CD4-positive, alpha-beta T cell treated with Interleukin-6 for 4 hours (primary cell): ENCODE measurements at regions not wholly inside any gene's neighbourhood (a gene's known extent, or its start where the extent isn't known, plus 50 kb on each side); places are given as distances from the start of the nearest gene placed in this dataset.
"Not testable (repeated sequence)": the region's sequence is repeated elsewhere in the genome, so short reads cannot be mapped to it uniquely, and the experiment has no call there.

Source experiments
- DNase-seq: peaks from one replicate; pipeline ENCODE4 v3.0.0-alpha.2; 2020; ENCODE audit warnings: mixed read lengths

GRCh38 chr5:148744380-148744779 lies 82.0 kb upstream of the ADRB2 start:
- not testable (repeated sequence) for DNase-seq

DNA sequence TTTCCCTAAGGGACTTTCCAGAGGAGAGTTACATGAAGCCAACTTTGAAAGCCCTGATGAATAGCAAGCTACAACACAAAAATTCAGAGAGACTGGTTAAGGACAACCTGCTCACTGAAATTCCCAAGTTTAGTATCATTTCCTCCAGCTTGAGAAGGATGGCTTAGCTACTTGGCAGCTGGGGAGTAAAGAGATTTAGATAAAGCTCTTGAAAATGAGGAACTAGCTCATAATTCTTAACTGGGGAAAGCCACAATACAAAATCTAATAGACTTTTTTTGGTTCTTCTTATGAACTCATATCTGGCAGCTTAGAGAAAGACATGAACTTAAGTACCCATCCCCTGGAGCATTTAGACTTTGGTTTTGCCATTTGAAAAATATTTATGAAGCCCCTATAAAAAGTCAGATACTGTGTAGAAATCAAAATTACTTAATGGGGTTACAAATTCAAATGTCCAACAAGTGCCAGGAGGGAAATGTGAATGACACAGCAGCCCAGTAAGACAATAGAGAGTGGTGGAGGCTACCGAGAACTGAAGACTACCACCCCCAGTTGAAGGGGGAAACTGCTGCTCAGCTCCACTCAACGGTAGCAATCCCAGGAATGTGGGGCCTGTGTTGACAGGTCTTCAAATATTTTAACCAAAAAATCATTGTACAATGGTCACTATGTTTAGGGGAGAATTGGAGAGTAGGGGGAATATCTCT lies 79.4 kb upstream of the ADRB2 start:
- no peak for DNase-seq

DNA sequence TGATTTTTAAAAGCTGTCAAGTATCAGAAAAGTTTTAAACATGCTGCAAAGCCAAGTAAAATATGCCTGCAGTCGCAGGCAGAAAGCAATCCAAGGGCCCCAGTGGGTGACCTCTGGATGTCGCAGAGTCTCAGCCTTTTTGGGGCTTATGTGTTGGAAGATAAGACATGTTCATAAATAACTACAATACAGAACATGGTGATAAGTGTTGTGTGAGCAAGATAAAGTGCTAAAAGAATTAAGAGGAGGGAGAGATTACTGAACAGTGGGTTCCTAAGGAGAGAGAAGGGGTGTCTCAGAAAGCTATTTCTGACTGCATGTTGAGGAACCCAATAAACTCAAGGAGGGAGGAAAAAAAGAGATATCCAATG lies 78.9 kb upstream of the ADRB2 start:
- DNase-seq, result no peak

- DNase-seq, result no peak
Measured at GRCh38 chr5:148748702-148749392, 77.6 kb upstream of the ADRB2 start.

GRCh38 chr5:148750614-148751013 lies 75.8 kb upstream of the ADRB2 start:
- no peak for DNase-seq

DNA sequence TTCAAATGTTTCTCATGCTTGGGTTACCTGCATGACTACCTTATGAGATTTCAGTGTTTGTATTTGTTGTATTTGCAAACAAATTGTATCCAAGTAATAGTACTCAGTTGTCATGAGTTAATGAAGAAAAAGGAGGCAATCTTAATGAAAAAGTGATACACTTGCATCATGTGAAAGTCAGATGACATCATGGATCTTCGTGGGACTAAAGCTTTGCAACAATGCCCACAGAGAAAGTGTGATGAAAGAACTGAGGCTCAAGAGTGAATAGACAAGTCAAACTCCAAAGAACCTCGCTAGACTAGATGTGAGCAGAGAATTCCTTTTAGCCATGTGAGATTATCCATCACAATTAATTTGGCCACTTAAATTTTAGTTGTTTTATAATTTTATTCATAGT lies 75.4 kb upstream of the ADRB2 start:
- DNase-seq, result no peak

DNA sequence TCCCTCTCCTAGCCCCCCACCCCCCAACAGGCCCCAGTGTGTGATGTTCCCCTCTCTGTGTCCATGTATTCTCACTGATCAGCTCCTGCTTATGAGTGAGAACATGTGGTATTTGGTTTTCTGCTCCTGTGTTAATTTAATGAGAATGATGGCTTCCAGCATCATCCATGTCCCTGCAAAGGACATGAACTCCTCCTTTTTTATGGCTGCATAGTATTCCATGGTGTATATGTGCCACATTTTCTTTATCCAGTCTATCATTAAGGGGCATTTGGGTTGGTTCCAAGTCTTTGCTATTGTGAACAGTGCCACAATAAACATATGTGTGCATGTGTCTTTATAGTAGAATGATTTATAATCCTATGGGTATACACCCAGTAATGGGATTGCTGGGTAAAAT lies 74.0 kb upstream of the ADRB2 start:
- DNase-seq, result not testable (repeated sequence)

GRCh38 chr5:148759101-148759500 lies 67.3 kb upstream of the ADRB2 start:
- DNase-seq, result no peak

DNA sequence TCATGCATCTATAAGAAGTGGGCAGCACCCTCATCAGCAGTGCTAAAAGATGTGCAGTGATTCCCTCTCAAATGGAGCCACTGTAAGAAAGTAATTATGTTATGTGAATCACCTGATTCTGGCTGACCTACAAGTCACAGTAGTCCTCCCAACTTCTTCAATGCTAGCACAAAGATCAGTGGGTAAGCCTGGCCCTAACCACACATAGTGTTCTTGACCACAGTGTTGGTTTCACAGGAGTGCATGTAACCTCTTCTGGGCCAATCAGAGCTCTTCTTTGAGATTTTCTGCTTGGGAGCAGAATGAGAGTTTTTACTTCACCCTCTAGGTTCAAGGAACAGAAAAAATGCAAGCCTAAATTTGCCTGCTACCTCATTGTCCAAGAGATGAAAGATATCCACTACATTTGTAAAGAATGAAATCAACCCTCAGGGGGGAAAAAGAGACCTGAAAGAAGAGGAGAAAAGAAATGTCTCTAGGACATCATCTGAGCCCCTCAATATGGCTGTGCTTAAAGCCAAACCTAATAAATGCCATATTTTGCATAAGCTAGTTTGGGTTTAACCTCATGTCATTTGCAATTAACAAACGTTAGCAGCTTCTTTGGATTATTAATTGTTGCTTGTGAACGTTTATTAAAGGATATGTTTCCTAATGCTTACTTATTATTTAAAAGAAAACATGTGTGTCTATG lies 65.3 kb upstream of the ADRB2 start:
- no peak for DNase-seq

GRCh38 chr5:148763996-148764395 lies 62.4 kb upstream of the ADRB2 start:
- no peak for DNase-seq

DNA sequence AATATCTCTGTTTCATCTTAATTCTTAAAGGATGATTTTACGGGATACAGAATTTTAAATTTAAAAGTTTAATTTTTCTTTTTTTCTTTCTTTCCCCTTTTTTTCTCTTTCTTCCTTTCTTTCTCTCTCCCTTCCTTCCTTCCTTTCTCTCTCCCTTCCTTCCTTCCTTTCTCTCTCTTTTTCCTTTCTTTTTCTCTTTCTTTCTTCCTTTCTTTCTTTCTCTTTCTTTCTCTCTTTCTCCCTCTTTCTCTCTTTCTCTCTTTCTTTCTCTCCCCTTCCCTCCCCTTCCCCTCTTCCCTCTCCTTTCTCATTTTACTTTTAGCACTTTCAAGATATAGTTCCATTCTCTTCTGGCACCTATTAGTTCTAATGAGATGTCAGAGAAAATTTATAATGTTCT lies 61.4 kb upstream of the ADRB2 start:
- no peak for DNase-seq

GRCh38 chr5:148768806-148769415 lies 57.5 kb upstream of the ADRB2 start:
- DNase-seq, result no peak

GRCh38 chr5:148769941-148770340 lies 56.5 kb upstream of the ADRB2 start:
- DNase-seq, result no peak

DNA sequence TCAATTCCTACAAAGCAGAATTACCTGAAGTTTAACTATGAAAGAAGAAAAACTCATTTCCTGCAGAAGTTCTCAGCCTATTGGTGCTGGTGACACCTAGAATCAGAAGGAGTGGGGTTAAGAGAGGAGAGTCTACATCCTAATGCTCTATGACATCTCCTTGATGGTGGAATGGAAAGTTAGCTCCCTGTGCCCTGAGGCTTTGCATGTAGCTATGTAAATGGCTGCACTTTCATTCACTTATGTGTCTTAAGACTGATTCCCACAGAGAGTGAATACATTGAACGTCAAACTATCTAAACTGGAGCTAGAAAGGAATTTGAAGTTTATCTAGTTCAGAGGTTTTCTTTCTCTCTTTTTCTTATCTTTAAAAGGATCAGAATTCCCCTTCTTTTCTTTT lies 52.1 kb upstream of the ADRB2 start:
- DNase-seq, result no peak

GRCh38 chr5:148776261-148776660 lies 50.1 kb upstream of the ADRB2 start:
- DNase-seq, result no peak
